Thyroid gland (tissue), 4 donors: ENCODE measurements at regions not wholly inside any gene's neighbourhood (a gene's known extent, or its start where the extent isn't known, plus 50 kb on each side); places are given as distances from the start of the nearest gene placed in this dataset.

ENCODE experiments used
- CTCF ChIP-seq, 6 experiments: fragments of 200-600 bp in 3 of 6; fragments of 450-650 bp in 3 of 6; sonication (generic) in 3 of 6; IDR thresholded peaks; one replicate each; pipeline ENCODE4 v1.5.1; 2016 to 2019; ENCODE audit warnings: antibody characterized with exemption in 6 of 6, mild to moderate bottlenecking in 2 of 6, inconsistent platforms in 1 of 6, moderate library complexity in 1 of 6
- POLR2A ChIP-seq, 2 donors: fragments of 450-650 bp; IDR thresholded peaks; one replicate each; pipeline ENCODE4 v1.6.1; 2017; ENCODE audit warnings: antibody characterized with exemption in 2 of 2, mild to moderate bottlenecking in 2 of 2, moderate library complexity in 1 of 2

- no peak for TF ChIP-seq CTCF (IDR thresholded peaks at IDR 0.05)
- TF ChIP-seq POLR2A (IDR thresholded peaks at IDR 0.05), result no peak
Observed at GRCh38 chr13:22405891-22406290, 735.0 kb downstream of the FGF9 start.
